Activated CD4-positive, alpha-beta memory T cell treated with anti-CD3 and anti-CD28 coated beads for 36 hours (primary cell): ENCODE measurements at regions not wholly inside any gene's neighbourhood (a gene's known extent, or its start where the extent isn't known, plus 50 kb on each side); places are given as distances from the start of the nearest gene placed in this dataset.
A peak's percentile ranks its signal among the peaks of the same experiment; 100 is the strongest.

Experiments used
- CTCF ChIA-PET: fragments of 350-600 bp; sonication (Branson Sonifier 250); formaldehyde crosslinking; loops from one replicate; lab custom pipeline; 2021; ENCODE audit warnings: antibody characterized with exemption, inconsistent platforms; lab: Charles Lee
- POLR2A ChIA-PET: fragments of 350-600 bp; sonication (Branson Sonifier 250); formaldehyde crosslinking; loops from one replicate; lab custom pipeline; 2021; ENCODE audit warnings: antibody characterized with exemption; lab: Charles Lee
- DNase-seq: peaks from one replicate; pipeline ENCODE4 v3.0.0-alpha.2; 2020
- H3K27ac Mint-ChIP-seq: one replicate; pipeline ENCODE4 v1.8.0; 2021; ENCODE audit warnings: mixed read lengths
- H3K27me3 Mint-ChIP-seq: one replicate; pipeline ENCODE4 v1.8.0; 2021; ENCODE audit warnings: mixed read lengths
- H3K36me3 Mint-ChIP-seq: one replicate; pipeline ENCODE4 v1.8.0; 2021; ENCODE audit warnings: mixed read lengths
- H3K4me1 Mint-ChIP-seq: one replicate; pipeline ENCODE4 v1.8.0; 2021; ENCODE audit warnings: low read depth, mixed read lengths
- H3K4me3 Mint-ChIP-seq: one replicate; pipeline ENCODE4 v1.8.0; 2021; ENCODE audit warnings: mild to moderate bottlenecking, mixed read lengths
- H3K9me3 Mint-ChIP-seq: one replicate; pipeline ENCODE4 v1.8.0; 2021; ENCODE audit warnings: mixed read lengths
- intact Hi-C: fragments of 100-400 bp; cut with micrococcal nuclease; formaldehyde crosslinking; loops from one replicate; pipeline ENCODE4 v1.15.1; 2023

- Mint-ChIP-seq H3K9me3 (no peaks in the 10 kb centered on the region), H3K27me3 (peaks cover 1% of the 10 kb centered on the region), H3K4me1 (no peaks in the 10 kb centered on the region), H3K36me3 (no peaks in the 10 kb centered on the region), H3K4me3 (no peak overlapping the region), H3K27ac (no peak overlapping the region)
- intact Hi-C loops: no loop called here
- CTCF ChIA-PET: interaction anchor here (2.2 kb wide), 1 partner anchor 8 kb away, joined by 7 read pairs; no protein-coding TSS in a partner anchor
- no peak for DNase-seq
- POLR2A ChIA-PET: no interaction called here
Observed at GRCh38 chr10:83863283-83863966, 275.9 kb upstream of the GHITM start.

DNA sequence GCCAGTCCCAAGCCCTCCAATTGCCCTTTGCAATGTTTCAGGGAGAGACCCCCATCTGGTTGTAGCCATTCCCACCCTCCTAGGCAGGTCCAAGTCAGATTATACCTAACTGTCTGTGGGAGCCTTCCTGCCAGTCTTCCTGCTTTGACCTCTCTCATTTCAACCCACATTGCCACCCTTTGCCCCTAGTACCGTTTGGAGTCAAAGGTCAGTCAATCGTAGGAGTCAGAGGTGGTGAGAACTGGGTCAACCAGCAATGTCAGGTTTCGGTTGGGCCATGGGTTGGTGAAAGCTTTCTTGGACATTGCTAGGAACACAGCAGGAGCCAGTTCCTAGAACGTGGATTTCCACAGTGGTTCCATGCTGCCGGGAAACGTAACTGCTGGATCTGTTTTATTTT is 269.4 kb upstream of the GHITM start:
- H3K4me3 Mint-ChIP-seq: no peak overlapping the region
- H3K9me3 Mint-ChIP-seq: no peaks in the 10 kb centered on the region
- ChIA-PET POLR2A (no interaction called here), CTCF (interaction anchor here (0.6 to 2.1 kb wide), 4 partner anchors 15 to 377 kb away, joined by 3 to 16 read pairs (median 3); no protein-coding TSS in a partner anchor)
- no peak overlapping the region for H3K27ac Mint-ChIP-seq
- no peak for DNase-seq
- no peaks in the 10 kb centered on the region for H3K36me3 Mint-ChIP-seq
- H3K27me3 Mint-ChIP-seq: no peaks in the 10 kb centered on the region
- no peaks in the 10 kb centered on the region for H3K4me1 Mint-ChIP-seq
- intact Hi-C loops: no loop called here

DNA sequence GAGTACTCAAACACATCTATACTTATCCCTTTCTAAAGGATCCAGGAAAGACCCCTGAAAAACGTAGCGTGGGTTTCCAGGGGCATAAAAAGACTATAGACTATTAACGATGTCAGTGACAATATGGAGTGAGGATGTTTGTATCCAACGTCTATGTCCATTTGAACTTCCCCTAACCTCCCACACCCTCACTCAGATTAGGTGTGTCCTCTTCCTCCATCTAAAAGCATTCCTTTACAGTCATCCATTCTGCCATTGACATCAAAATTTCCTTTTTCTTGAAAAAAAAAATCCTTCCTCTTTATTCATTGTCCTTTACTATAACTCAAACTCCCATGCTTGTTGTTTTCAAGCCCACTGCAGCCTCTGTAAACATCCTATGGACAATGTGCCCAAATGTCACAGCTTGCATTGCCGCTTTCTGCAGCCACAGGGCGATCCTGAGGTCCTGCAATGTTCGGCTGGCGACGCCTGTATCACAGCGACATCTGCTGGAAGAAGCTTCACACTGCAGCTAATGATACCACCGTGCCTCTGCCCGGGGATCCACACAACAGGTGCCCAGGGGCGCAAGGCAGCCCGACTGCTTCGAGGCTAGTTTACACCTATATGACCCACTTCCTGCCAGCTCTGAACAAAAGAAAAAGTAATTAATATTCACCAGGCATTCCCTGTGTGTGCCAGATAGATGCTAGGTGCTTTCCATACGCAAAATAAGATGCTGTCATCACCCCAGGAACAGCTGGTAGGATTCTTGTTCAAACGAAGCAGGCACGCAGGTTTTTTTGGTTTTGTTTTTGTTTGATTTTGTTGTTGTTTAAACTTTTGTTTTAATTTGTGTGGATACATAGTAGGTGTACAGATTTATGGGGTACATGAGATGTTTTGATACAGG is 267.9 kb upstream of the GHITM start:
- ChIA-PET POLR2A (no interaction called here), CTCF (interaction anchor here (0.5 to 2.3 kb wide), 33 partner anchors 9 to 1060 kb away, joined by 3 to 16 read pairs (median 3); no protein-coding TSS in a partner anchor)
- intact Hi-C loops: no loop called here
- Mint-ChIP-seq H3K4me3 (no peak overlapping the region), H3K36me3 (no peaks in the 10 kb centered on the region), H3K4me1 (no peaks in the 10 kb centered on the region), H3K27ac (no peak overlapping the region), H3K9me3 (no peaks in the 10 kb centered on the region), H3K27me3 (no peaks in the 10 kb centered on the region)
- DNase-seq: peak; percentile 73

- CTCF ChIA-PET: interaction anchor here (0.9 to 1.5 kb wide), 2 partner anchors 9 to 29 kb away, joined by 3 to 5 read pairs; no protein-coding TSS in a partner anchor
- no peaks in the 10 kb centered on the region for H3K9me3 Mint-ChIP-seq
- POLR2A ChIA-PET: no interaction called here
- no peak overlapping the region for H3K4me3 Mint-ChIP-seq
- intact Hi-C loops: no loop called here
- no peak for DNase-seq
- no peaks in the 10 kb centered on the region for H3K36me3 Mint-ChIP-seq
- H3K27ac Mint-ChIP-seq: no peak overlapping the region
- no peaks in the 10 kb centered on the region for H3K4me1 Mint-ChIP-seq
- H3K27me3 Mint-ChIP-seq: no peaks in the 10 kb centered on the region
Observed at GRCh38 chr10:83880252-83880791, 259.0 kb upstream of the GHITM start.

DNA sequence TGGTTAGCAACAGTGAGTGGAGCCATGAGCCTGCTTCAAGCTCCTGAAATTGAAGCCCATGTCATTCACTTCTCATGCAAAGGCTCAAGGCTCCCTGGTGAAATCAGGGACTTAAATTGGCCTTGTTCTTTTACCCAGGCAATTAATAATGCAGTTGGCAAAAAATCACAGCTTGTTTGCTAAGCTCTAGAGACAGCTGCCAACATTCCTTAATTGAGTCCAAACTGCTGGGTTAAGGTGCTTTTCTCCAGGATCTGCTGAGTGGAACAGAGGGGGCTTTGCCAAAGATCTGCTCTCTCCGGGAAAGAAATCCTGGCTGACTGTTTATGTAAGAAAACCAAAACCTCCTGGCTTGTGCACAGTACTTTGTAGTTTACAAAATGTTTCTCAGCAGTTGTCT is 257.6 kb upstream of the GHITM start:
- Mint-ChIP-seq H3K27ac (no peak overlapping the region), H3K4me3 (no peak overlapping the region), H3K9me3 (no peaks in the 10 kb centered on the region), H3K36me3 (no peaks in the 10 kb centered on the region), H3K27me3 (no peaks in the 10 kb centered on the region), H3K4me1 (no peaks in the 10 kb centered on the region)
- ChIA-PET CTCF (interaction anchor here (1.0 kb wide), 1 partner anchor 10 kb away, joined by 3 read pairs; no protein-coding TSS in a partner anchor), POLR2A (no interaction called here)
- intact Hi-C loops: no loop called here
- DNase-seq: no peak

DNA sequence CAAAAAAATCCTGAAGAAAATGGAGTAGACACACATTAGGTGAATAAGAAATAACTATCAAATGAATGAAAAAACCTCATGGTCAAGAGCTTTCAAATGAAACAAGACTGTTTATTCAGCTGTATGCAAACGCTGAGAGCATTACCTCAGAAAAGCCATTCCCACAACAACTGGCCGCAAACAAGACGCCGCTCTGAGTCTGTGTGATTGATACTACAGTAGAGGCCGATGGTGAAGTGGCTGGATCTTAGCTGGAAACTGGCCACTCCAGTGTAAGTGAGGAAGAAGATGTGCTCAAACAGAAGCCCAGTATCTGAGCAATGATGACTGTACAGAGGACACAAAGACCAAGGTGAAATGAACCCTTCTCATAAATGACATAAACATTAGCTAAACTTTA is 252.4 kb upstream of the GHITM start:
- DNase-seq: no peak
- ChIA-PET CTCF (interaction anchor here (1.3 to 1.9 kb wide), 3 partner anchors 14 to 106 kb away, joined by 3 to 16 read pairs (median 3); no protein-coding TSS in a partner anchor), POLR2A (no interaction called here)
- Mint-ChIP-seq H3K9me3 (no peaks in the 10 kb centered on the region), H3K4me3 (no peak overlapping the region), H3K4me1 (no peaks in the 10 kb centered on the region), H3K27me3 (peaks cover 5% of the 10 kb centered on the region), H3K27ac (no peak overlapping the region), H3K36me3 (no peaks in the 10 kb centered on the region)
- intact Hi-C loops: no loop called here

DNA sequence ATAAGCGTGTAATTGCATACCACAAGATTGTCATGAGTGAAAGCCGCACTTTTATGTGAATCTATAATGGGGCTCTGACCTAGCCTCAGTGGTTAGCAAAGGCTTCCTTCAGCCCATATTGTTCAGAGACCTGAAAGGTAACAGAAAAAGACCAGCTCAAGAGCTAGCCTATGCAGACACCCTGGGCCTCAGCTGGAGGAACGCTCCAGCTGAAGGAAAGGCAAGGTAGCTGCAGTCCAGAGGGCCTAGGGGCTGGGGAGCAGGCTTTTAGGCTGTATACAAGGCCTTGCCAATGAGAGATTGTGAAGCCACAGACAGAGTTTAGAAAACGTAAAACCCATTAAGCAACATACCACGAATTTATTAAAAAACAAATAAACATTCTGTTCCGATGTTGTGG is 246.6 kb upstream of the GHITM start:
- Mint-ChIP-seq H3K36me3 (no peaks in the 10 kb centered on the region), H3K27ac (no peak overlapping the region), H3K4me3 (no peak overlapping the region), H3K27me3 (peaks cover 3% of the 10 kb centered on the region), H3K9me3 (no peaks in the 10 kb centered on the region), H3K4me1 (no peaks in the 10 kb centered on the region)
- no peak for DNase-seq
- intact Hi-C loops: no loop called here
- CTCF ChIA-PET: no interaction called here
- POLR2A ChIA-PET: no interaction called here

- no peak overlapping the region for H3K27ac Mint-ChIP-seq
- peaks cover 1% of the 10 kb centered on the region for H3K27me3 Mint-ChIP-seq
- intact Hi-C loops: no loop called here
- ChIA-PET CTCF (interaction anchor here (1.4 kb wide), 1 partner anchor 21 kb away, joined by 4 read pairs; no protein-coding TSS in a partner anchor), POLR2A (no interaction called here)
- no peak overlapping the region for H3K4me3 Mint-ChIP-seq
- no peak for DNase-seq
- H3K4me1 Mint-ChIP-seq: no peaks in the 10 kb centered on the region
- no peaks in the 10 kb centered on the region for H3K36me3 Mint-ChIP-seq
- peaks cover 3% of the 10 kb centered on the region for H3K9me3 Mint-ChIP-seq
Observed at GRCh38 chr10:83896219-83896618, 243.1 kb upstream of the GHITM start.

DNA sequence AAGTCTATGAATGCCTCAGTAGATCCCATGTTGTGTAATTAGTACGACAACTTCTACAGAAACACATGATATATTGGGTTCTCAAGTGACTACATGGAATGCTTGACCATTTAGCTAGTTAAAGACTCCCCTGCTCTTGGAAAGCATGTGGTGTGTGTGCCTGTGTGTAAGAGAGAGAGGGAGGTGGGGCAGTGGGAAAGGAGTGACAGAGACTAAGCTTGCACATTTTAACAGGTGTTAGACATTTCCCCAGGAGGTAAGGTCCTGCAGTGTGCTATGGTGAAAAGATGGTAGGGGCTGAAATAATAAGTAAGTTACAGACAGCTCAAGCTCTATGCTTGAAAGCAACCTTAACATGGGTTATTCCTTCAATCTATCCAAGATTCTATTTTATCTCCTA is 241.7 kb upstream of the GHITM start:
- CTCF ChIA-PET: no interaction called here
- no peak overlapping the region for H3K4me3 Mint-ChIP-seq

GRCh38 chr10:83908506-83908905 is 230.8 kb upstream of the GHITM start:
- no peak overlapping the region for H3K27ac Mint-ChIP-seq
- ChIA-PET POLR2A (no interaction called here), CTCF (interaction anchor here (1.6 kb wide), 1 partner anchor 9 kb away, joined by 4 read pairs; no protein-coding TSS in a partner anchor)
- no peak for DNase-seq
- no peaks in the 10 kb centered on the region for H3K36me3 Mint-ChIP-seq
- H3K4me3 Mint-ChIP-seq: no peak overlapping the region
- no peaks in the 10 kb centered on the region for H3K27me3 Mint-ChIP-seq
- H3K9me3 Mint-ChIP-seq: no peaks in the 10 kb centered on the region
- H3K4me1 Mint-ChIP-seq: no peaks in the 10 kb centered on the region
- intact Hi-C loops: no loop called here

More for the DNA sequence above, 241.7 kb upstream of the GHITM start:
- no peak for DNase-seq
- POLR2A ChIA-PET: no interaction called here
- H3K27me3 Mint-ChIP-seq: peaks cover 1% of the 10 kb centered on the region
- intact Hi-C loops: no loop called here
- H3K4me1 Mint-ChIP-seq: no peaks in the 10 kb centered on the region
- no peaks in the 10 kb centered on the region for H3K36me3 Mint-ChIP-seq
- no peak overlapping the region for H3K27ac Mint-ChIP-seq
- H3K9me3 Mint-ChIP-seq: peaks cover 6% of the 10 kb centered on the region

- ChIA-PET CTCF (interaction anchor here (1.6 kb wide), 1 partner anchor 9 kb away, joined by 4 read pairs; no protein-coding TSS in a partner anchor), POLR2A (no interaction called here)
- H3K36me3 Mint-ChIP-seq: no peaks in the 10 kb centered on the region
- H3K27me3 Mint-ChIP-seq: no peaks in the 10 kb centered on the region
- no peak for DNase-seq
- H3K4me3 Mint-ChIP-seq: no peak overlapping the region
- no peaks in the 10 kb centered on the region for H3K9me3 Mint-ChIP-seq
- H3K27ac Mint-ChIP-seq: no peak overlapping the region
- H3K4me1 Mint-ChIP-seq: no peaks in the 10 kb centered on the region
- intact Hi-C loops: no loop called here
Observed at GRCh38 chr10:83909001-83909400, 230.3 kb upstream of the GHITM start.

- ChIA-PET CTCF (no interaction called here), POLR2A (no interaction called here)
- Mint-ChIP-seq H3K36me3 (no peaks in the 10 kb centered on the region), H3K4me1 (peaks cover 3% of the 10 kb centered on the region), H3K27ac (no peak overlapping the region), H3K4me3 (no peak overlapping the region), H3K9me3 (no peaks in the 10 kb centered on the region), H3K27me3 (no peaks in the 10 kb centered on the region)
- intact Hi-C loops: no loop called here
- DNase-seq: no peak
Observed at GRCh38 chr10:83915801-83916200, 223.5 kb upstream of the GHITM start.
